ENCODE measurements at regions not wholly inside any gene's neighbourhood (a gene's known extent, or its start where the extent isn't known, plus 50 kb on each side); places are given as distances from the start of the nearest gene placed in this dataset.

- TF ChIP-seq CTCF (IDR thresholded peaks at IDR 0.05): no peak
- no peak for TF ChIP-seq POLR2A (IDR thresholded peaks at IDR 0.05)
Measured at GRCh38 chr21:35849144-35849543, 211.2 kb downstream of the SETD4 start.
